ENCODE measurements at regions not wholly inside any gene's neighbourhood (a gene's known extent, or its start where the extent isn't known, plus 50 kb on each side); places are given as distances from the start of the nearest gene placed in this dataset.

DNA sequence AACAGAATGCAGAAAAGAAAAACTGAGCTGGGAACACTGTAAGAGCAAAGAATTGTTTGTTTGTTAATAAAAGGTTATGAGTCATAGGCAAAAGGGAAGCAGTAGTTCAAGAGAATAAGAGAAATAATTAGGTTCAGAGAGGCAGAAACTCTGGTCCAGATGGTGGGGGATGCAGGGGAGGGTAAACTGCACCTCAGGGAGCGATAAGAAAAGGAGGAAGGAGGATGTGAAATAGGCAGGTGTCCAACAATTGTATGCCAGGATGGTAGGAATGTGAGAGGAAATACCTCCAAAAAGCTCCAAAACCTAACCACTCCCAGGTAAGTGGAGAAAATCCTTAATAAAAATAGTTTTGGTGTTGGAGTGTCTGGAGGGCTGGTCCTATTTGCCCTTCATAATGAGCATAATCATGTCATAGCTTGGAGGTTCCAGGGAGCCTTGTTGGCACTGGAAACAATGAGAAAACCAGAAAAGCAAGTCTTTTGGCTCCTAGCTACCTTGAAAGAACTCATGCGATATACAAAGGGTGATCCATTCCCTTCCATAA lies 405.4 kb upstream of the TBL1XR1 start:
- Mint-ChIP-seq H3K27ac (no peak overlapping the region), H3K9me3 (peaks cover 12% of the 10 kb centered on the region), H3K4me1 (peaks cover 51% of the 10 kb centered on the region), H3K27me3 (ENCODE audit: low read depth) (no peaks in the 10 kb centered on the region), H3K36me3 (peaks cover 11% of the 10 kb centered on the region), H3K4me3 (no peak overlapping the region)
- DNase-seq (ENCODE audit: low spot score) (no peak), ATAC-seq (no peak)
- ChIA-PET POLR2A (no interaction called here), CTCF (no interaction called here)
- TF ChIP-seq NR1H2 (CRISPR knock-in tag; IDR thresholded peaks at IDR 0.05): no peak
- TF ChIP-seq, protein P1, sequence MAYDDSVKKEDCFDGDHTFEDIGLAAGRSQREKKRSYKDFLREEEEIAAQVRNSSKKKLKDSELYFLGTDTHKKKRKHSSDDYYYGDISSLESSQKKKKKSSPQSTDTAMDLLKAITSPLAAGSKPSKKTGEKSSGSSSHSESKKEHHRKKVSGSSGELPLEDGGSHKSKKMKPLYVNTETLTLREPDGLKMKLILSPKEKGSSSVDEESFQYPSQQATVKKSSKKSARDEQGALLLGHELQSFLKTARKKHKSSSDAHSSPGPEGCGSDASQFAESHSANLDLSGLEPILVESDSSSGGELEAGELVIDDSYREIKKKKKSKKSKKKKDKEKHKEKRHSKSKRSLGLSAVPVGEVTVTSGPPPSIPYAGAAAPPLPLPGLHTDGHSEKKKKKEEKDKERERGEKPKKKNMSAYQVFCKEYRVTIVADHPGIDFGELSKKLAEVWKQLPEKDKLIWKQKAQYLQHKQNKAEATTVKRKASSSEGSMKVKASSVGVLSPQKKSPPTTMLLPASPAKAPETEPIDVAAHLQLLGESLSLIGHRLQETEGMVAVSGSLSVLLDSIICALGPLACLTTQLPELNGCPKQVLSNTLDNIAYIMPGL (CRISPR knock-in tag; IDR thresholded peaks at IDR 0.05): no peak
- TF ChIP-seq NFE2L1 (CRISPR knock-in tag; IDR thresholded peaks at IDR 0.05): no peak
- TF ChIP-seq TCF7 (CRISPR knock-in tag; IDR thresholded peaks at IDR 0.05; ENCODE audit: low read depth): no peak
- TF ChIP-seq, protein P2, sequence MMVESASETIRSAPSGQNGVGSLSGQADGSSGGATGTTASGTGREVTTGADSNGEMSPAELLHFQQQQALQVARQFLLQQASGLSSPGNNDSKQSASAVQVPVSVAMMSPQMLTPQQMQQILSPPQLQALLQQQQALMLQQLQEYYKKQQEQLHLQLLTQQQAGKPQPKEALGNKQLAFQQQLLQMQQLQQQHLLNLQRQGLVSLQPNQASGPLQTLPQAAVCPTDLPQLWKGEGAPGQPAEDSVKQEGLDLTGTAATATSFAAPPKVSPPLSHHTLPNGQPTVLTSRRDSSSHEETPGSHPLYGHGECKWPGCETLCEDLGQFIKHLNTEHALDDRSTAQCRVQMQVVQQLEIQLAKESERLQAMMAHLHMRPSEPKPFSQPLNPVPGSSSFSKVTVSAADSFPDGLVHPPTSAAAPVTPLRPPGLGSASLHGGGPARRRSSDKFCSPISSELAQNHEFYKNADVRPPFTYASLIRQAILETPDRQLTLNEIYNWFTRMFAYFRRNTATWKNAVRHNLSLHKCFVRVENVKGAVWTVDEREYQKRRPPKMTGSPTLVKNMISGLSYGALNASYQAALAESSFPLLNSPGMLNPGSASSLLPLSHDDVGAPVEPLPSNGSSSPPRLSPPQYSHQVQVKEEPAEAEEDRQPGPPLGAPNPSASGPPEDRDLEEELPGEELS (CRISPR knock-in tag; IDR thresholded peaks at IDR 0.05): no peak
- TF ChIP-seq, protein P3, sequence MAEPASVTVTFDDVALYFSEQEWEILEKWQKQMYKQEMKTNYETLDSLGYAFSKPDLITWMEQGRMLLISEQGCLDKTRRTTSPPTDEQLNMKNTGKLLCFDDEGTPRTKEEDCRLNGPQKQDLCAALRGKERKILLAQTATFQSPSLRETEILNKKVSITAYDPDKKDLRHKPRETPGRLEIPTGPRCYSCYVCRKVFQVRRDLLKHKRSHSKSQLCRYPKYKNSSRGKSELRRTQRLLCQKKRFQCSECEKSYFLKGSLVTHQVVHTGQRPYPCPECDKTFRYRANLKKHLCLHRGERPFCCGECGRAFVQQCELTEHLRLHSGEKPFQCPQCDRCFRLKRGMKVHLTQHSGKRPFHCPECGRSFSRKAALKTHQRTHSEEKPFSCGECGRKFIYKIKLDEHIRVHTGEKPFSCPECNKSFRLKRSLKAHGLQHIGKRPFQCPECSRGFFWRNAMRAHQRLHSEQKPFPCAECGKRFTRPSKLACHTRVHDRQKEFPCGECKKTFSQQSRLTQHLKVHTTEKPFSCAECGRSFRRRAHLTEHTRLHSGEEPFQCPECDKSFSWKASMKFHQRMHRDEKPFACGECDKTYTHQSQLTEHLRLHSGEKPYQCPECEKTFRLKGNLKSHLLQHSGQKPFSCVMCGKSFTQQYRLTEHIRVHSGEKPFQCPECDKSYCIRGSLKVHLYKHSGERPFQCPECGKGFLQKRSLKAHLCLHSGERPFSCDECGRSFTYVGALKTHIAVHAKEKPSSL (CRISPR knock-in tag; conservative IDR thresholded peaks at IDR 0.05): no peak
- TF ChIP-seq, protein P4, sequence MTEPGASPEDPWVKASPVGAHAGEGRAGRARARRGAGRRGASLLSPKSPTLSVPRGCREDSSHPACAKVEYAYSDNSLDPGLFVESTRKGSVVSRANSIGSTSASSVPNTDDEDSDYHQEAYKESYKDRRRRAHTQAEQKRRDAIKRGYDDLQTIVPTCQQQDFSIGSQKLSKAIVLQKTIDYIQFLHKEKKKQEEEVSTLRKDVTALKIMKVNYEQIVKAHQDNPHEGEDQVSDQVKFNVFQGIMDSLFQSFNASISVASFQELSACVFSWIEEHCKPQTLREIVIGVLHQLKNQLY (CRISPR knock-in tag; IDR thresholded peaks at IDR 0.05): no peak
- TF ChIP-seq, protein P5, sequence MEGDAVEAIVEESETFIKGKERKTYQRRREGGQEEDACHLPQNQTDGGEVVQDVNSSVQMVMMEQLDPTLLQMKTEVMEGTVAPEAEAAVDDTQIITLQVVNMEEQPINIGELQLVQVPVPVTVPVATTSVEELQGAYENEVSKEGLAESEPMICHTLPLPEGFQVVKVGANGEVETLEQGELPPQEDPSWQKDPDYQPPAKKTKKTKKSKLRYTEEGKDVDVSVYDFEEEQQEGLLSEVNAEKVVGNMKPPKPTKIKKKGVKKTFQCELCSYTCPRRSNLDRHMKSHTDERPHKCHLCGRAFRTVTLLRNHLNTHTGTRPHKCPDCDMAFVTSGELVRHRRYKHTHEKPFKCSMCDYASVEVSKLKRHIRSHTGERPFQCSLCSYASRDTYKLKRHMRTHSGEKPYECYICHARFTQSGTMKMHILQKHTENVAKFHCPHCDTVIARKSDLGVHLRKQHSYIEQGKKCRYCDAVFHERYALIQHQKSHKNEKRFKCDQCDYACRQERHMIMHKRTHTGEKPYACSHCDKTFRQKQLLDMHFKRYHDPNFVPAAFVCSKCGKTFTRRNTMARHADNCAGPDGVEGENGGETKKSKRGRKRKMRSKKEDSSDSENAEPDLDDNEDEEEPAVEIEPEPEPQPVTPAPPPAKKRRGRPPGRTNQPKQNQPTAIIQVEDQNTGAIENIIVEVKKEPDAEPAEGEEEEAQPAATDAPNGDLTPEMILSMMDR (IDR thresholded peaks at IDR 0.05): no peak
- no peak for TF ChIP-seq TEAD4 (CRISPR knock-in tag; IDR thresholded peaks at IDR 0.05)
- no peak for TF ChIP-seq EMX1 (CRISPR knock-in tag; IDR thresholded peaks at IDR 0.05)
- TF ChIP-seq ZNF138 (CRISPR knock-in tag; conservative IDR thresholded peaks at IDR 0.05): no peak
- TF ChIP-seq MXD4 (CRISPR knock-in tag; IDR thresholded peaks at IDR 0.05; ENCODE audit: borderline replicate concordance): no peak
- no peak for TF ChIP-seq SOX15 (CRISPR knock-in tag; IDR thresholded peaks at IDR 0.05)
- no peak for TF ChIP-seq NR2C2 (CRISPR knock-in tag; IDR thresholded peaks at IDR 0.05)

DNA sequence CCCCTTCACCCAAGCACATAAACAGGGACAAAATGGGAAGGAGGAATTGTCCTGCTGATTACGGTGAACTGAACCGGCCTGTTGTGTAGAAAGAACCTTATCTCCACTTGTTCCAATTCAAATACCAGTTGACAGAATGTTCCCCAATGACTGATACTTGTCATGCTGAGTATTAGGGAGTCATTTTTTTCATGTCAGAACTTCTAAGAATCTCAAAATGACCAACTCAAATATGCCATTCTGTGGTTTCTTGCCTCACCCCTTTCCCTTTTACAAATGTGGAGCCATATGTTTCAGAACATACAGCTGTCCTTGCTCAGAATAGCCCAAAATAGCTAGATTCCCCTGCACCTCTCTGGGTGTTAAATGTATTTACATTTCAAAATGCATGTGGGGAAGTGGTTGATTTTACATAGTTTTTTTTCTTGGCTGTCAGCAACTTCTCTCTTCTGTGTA lies 405.9 kb upstream of the TBL1XR1 start:
- Mint-ChIP-seq H3K4me3 (no peak overlapping the region), H3K27ac (peak overlapping the region; percentile 0; the same call in 1 of the 2 replicates), H3K36me3 (peaks cover 11% of the 10 kb centered on the region), H3K27me3 (ENCODE audit: low read depth) (no peaks in the 10 kb centered on the region), H3K9me3 (peaks cover 12% of the 10 kb centered on the region), H3K4me1 (peaks cover 51% of the 10 kb centered on the region)
- ChIA-PET POLR2A (interaction anchor here (0.6 to 0.7 kb wide), 2 partner anchors 235 to 533 kb away, joined by 3 to 4 read pairs; no protein-coding TSS in a partner anchor), CTCF (no interaction called here)
- ATAC-seq: no peak
- DNase-seq (ENCODE audit: low spot score): no peak
- TF ChIP-seq, protein P6, sequence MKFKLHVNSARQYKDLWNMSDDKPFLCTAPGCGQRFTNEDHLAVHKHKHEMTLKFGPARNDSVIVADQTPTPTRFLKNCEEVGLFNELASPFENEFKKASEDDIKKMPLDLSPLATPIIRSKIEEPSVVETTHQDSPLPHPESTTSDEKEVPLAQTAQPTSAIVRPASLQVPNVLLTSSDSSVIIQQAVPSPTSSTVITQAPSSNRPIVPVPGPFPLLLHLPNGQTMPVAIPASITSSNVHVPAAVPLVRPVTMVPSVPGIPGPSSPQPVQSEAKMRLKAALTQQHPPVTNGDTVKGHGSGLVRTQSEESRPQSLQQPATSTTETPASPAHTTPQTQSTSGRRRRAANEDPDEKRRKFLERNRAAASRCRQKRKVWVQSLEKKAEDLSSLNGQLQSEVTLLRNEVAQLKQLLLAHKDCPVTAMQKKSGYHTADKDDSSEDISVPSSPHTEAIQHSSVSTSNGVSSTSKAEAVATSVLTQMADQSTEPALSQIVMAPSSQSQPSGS (CRISPR knock-in tag; IDR thresholded peaks at IDR 0.05; ENCODE audit: borderline replicate concordance, low read depth): no peak
- TF ChIP-seq, protein P7, sequence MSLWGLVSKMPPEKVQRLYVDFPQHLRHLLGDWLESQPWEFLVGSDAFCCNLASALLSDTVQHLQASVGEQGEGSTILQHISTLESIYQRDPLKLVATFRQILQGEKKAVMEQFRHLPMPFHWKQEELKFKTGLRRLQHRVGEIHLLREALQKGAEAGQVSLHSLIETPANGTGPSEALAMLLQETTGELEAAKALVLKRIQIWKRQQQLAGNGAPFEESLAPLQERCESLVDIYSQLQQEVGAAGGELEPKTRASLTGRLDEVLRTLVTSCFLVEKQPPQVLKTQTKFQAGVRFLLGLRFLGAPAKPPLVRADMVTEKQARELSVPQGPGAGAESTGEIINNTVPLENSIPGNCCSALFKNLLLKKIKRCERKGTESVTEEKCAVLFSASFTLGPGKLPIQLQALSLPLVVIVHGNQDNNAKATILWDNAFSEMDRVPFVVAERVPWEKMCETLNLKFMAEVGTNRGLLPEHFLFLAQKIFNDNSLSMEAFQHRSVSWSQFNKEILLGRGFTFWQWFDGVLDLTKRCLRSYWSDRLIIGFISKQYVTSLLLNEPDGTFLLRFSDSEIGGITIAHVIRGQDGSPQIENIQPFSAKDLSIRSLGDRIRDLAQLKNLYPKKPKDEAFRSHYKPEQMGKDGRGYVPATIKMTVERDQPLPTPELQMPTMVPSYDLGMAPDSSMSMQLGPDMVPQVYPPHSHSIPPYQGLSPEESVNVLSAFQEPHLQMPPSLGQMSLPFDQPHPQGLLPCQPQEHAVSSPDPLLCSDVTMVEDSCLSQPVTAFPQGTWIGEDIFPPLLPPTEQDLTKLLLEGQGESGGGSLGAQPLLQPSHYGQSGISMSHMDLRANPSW (CRISPR knock-in tag; conservative IDR thresholded peaks at IDR 0.05; ENCODE audit: low read depth): no peak
- TF ChIP-seq TEAD1 (CRISPR knock-in tag; IDR thresholded peaks at IDR 0.05): no peak
- no peak for TF ChIP-seq ATF1 (CRISPR knock-in tag; IDR thresholded peaks at IDR 0.05)
- TF ChIP-seq, protein P8, sequence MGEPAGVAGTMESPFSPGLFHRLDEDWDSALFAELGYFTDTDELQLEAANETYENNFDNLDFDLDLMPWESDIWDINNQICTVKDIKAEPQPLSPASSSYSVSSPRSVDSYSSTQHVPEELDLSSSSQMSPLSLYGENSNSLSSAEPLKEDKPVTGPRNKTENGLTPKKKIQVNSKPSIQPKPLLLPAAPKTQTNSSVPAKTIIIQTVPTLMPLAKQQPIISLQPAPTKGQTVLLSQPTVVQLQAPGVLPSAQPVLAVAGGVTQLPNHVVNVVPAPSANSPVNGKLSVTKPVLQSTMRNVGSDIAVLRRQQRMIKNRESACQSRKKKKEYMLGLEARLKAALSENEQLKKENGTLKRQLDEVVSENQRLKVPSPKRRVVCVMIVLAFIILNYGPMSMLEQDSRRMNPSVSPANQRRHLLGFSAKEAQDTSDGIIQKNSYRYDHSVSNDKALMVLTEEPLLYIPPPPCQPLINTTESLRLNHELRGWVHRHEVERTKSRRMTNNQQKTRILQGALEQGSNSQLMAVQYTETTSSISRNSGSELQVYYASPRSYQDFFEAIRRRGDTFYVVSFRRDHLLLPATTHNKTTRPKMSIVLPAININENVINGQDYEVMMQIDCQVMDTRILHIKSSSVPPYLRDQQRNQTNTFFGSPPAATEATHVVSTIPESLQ (CRISPR knock-in tag; IDR thresholded peaks at IDR 0.05): no peak
- TF ChIP-seq GTF2I (CRISPR knock-in tag; conservative IDR thresholded peaks at IDR 0.05): no peak
